Muscle of leg (tissue), 3 donors: ENCODE measurements at regions not wholly inside any gene's neighbourhood (a gene's known extent, or its start where the extent isn't known, plus 50 kb on each side); places are given as distances from the start of the nearest gene placed in this dataset.
"Not testable (repeated sequence)": the region's sequence is repeated elsewhere in the genome, so short reads cannot be mapped to it uniquely, and the experiment has no call there.

Experiments
- DNase-seq: peaks from one replicate; pipeline ENCODE4 v3.0.0; 2013
- H3K27ac ChIP-seq: one replicate; pipeline ENCODE4 v1.5.1; 2013; ENCODE audit warnings: mild to moderate bottlenecking, low read length, control low read depth
- H3K27me3 ChIP-seq: one replicate; pipeline ENCODE4 v1.6.1; 2013; ENCODE audit warnings: low read length; ENCODE audit not compliant: control insufficient read depth, insufficient read depth
- H3K36me3 ChIP-seq: one replicate; pipeline ENCODE4 v1.6.1; 2013; ENCODE audit warnings: low read length; ENCODE audit not compliant: control insufficient read depth, insufficient read depth
- H3K4me1 ChIP-seq: one replicate; pipeline ENCODE4 v1.6.1; 2013; ENCODE audit warnings: low read length; ENCODE audit not compliant: control insufficient read depth, insufficient read depth
- H3K4me3 ChIP-seq: one replicate; pipeline ENCODE4 v1.5.1; 2013; ENCODE audit warnings: low read length, control low read depth
- H3K9me3 ChIP-seq: replicated peaks from 2 replicates; pipeline ENCODE4 v1.6.1; 2013; ENCODE audit warnings: low read depth, low read length; ENCODE audit not compliant: control insufficient read depth
- WGBS: methylation state at CpG from one replicate; pipeline ENCODE4 v1.1.5; 2013; ENCODE audit warnings: missing lambda C conversion rate; ENCODE audit not compliant: insufficient coverage; 5-methylcytosine and 5-hydroxymethylcytosine counted together

DNA sequence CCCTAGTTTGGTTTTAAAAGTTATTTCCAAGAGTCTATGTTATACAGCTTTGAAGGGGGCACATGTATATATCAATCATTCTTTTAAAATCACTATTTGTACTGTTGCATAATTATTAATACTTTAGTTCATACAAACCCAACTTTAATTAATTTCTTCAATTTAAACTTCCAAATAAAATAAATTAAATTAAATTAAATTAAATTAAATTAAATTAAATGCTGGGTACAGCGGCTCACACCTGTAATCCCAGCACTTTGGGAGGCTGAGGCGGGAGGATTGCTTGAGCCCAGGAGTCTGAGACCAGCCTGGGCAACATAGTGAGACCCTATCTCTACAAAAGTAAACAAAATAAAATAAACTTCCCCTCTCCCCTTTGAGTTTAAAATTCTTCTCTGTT lies 98.9 kb upstream of the MYO10 start:
- H3K36me3 ChIP-seq, H3K4me3 ChIP-seq, H3K27me3 ChIP-seq, H3K9me3 ChIP-seq, H3K4me1 ChIP-seq, H3K27ac ChIP-seq, DNase-seq: not testable (repeated sequence)
- WGBS: 100% methylated on average over 2 of the region's 2 CpGs

DNA sequence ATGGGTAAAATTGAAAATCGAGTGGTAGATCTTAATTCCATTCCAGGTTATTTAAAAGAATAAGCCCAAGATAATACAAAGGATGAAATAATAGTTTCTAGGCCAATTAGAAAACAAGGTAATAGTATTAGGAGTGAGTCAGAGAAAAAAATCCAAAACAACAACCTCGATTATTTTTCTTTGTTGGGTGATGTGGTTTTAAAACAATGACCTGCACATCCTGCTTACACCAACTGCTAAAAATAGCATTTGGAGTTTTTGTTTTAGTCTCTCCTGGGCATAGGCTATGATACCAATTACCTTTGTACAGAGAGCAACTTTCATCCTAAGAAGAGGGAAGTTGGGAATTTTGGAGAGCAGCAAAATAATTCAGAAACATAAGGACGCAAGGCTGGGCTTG lies 101.7 kb upstream of the MYO10 start:
- no CpG with 5 or more reads among the region's 3 CpGs for WGBS
- H3K27me3 ChIP-seq: no peaks in the 10 kb centered on the region
- H3K27ac ChIP-seq: peak overlapping the region; percentile 17
- no peak overlapping the region for H3K4me3 ChIP-seq
- no peaks in the 10 kb centered on the region for H3K9me3 ChIP-seq
- no peaks in the 10 kb centered on the region for H3K4me1 ChIP-seq
- no peak for DNase-seq
- no peaks in the 10 kb centered on the region for H3K36me3 ChIP-seq

DNA sequence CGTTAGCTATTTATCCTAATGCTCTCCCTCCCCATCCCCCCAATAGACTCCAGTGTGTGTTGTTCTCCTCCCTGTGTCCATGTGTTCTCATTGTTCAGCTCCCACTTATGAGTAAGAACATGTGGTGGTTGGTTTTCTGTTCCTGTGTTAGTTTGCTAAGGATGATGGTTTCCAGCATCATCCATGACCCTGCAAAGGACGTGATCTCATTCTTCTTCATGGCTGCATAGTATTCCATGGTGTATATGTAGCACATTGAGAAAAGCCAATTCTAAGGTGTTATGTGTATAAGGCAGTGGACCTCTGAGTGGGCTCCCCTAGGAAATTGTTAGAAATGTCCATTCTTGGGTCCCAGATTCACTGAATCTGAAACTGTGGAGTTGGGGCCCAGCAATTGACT lies 103.1 kb upstream of the MYO10 start:
- WGBS: no CpG with 5 or more reads among the region's 2 CpGs
- H3K4me1 ChIP-seq: no peaks in the 10 kb centered on the region
- H3K27me3 ChIP-seq: no peaks in the 10 kb centered on the region
- no peaks in the 10 kb centered on the region for H3K36me3 ChIP-seq
- DNase-seq: no peak
- no peak overlapping the region for H3K27ac ChIP-seq
- H3K4me3 ChIP-seq: no peak overlapping the region
- H3K9me3 ChIP-seq: no peaks in the 10 kb centered on the region

DNA sequence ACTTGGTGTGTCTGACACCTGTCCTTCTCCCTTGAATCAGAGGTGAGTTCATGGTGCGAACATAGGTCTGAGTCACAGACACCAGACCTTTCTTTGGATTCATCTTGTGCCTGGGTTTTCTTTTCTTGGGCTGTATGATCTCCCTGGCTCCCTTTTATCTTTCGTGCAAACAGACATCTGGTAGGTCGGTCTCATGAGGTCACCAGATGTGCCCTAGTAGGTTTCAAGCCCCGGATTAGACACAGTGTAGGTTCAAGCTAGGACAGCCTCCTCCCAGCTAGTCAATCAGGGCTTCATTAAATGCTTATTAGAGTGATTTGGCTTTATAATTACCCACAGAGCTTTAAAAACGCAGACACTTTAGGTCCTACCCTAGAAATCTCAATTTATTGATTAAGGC lies 106.0 kb upstream of the MYO10 start:
- no peaks in the 10 kb centered on the region for H3K4me1 ChIP-seq
- H3K9me3 ChIP-seq: no peaks in the 10 kb centered on the region
- H3K27ac ChIP-seq: no peak overlapping the region
- no peaks in the 10 kb centered on the region for H3K36me3 ChIP-seq
- H3K27me3 ChIP-seq: no peaks in the 10 kb centered on the region
- WGBS: 50% methylated on average over 4 of the region's 5 CpGs
- no peak for DNase-seq
- H3K4me3 ChIP-seq: no peak overlapping the region

DNA sequence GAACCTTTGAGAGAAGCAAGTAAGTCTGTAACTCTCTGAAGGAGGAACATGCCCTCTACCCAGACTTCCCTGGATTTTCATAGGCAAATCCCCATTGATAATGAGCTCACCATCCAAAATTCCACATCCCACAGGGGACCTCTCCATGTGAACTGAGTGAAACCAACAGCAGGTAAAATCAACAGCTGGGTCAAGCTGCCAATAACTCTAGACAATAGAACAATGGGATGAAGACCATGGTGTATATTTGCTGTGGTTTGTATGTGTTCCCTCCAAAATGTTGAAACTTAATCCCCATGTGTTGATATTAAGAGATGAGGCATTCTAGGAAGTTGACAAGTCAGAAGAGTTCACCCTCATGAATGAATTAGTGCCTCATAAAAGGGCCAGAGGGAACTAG lies 110.2 kb upstream of the MYO10 start:
- Histone ChIP-seq H3K27ac (no peak overlapping the region), H3K27me3 (no peaks in the 10 kb centered on the region), H3K9me3 (no peaks in the 10 kb centered on the region), H3K4me1 (no peaks in the 10 kb centered on the region), H3K4me3 (no peak overlapping the region), H3K36me3 (no peaks in the 10 kb centered on the region)
- DNase-seq: no peak

DNA sequence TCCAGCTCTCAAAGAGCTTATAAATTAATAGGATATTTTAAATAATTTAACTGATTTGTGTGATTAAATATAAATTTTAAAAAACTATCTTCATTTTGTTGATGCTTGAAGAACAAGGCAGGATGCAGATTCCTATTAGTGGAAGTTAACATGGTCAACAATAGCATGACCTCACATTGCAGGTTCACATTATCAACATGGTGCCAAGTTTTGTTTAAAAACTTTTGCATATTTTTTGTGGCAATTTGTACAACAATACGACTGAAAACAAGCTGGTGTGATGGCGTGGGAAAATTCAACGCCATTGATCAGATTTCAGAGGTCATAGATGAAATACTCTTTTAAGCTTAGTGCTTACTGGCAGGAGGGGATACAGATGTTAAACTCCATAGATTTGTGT lies 114.1 kb upstream of the MYO10 start:
- WGBS: 68% methylated on average over 3 of the region's 3 CpGs
- Histone ChIP-seq H3K9me3 (no peaks in the 10 kb centered on the region), H3K36me3 (no peaks in the 10 kb centered on the region), H3K4me3 (no peak overlapping the region), H3K27me3 (no peaks in the 10 kb centered on the region), H3K27ac (no peak overlapping the region), H3K4me1 (no peaks in the 10 kb centered on the region)
- DNase-seq: no peak

DNA sequence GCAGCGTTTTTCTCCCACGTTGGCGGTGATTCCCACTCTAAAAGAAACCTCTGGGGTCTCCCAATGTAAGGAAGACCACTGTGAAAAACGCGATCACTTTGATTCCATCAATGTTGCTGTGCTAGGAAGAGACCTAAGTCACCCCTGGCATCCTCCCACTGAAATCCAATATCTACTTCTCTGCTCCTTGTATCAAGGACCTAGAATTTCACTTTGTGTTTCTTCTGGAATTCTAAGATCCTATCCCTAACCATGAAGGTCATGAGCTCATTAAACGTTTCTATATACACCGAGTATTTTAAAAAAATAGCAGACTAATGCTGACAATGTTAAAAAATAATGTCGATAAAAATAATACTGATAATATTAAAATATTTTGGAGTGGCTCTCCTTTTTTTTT lies 118.8 kb upstream of the MYO10 start:
- 77% methylated on average over 5 of the region's 8 CpGs for WGBS
- no peak overlapping the region for H3K27ac ChIP-seq
- H3K36me3 ChIP-seq: no peaks in the 10 kb centered on the region
- H3K9me3 ChIP-seq: no peaks in the 10 kb centered on the region
- H3K4me1 ChIP-seq: peaks cover 6% of the 10 kb centered on the region
- no peak overlapping the region for H3K4me3 ChIP-seq
- no peaks in the 10 kb centered on the region for H3K27me3 ChIP-seq
- no peak for DNase-seq

DNA sequence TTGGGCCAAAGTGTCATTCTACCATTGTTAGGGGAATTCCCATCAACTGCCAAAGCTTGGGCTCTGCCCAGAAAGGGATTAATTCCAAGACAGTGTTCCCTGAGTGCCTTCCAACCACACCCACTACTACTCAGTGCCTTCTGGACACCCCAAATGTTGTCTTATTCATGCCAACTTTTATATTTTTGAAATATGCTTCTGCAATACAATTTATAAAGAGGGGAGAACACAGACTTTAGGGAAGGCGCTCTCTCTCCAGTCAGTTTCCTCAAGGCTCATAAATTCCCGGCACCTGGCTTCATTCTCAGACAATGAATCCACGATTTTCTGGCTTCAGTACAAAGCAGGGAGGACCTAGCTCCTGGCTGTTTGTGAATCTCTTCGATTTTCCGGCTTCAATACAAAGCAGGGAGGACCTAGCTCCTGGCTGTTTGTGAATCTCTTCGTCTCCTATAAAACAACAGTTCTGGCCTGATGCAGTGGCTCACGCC lies 120.1 kb upstream of the MYO10 start:
- Histone ChIP-seq H3K36me3 (no peaks in the 10 kb centered on the region), H3K9me3 (no peaks in the 10 kb centered on the region), H3K27ac (no peak overlapping the region), H3K4me1 (peaks cover 6% of the 10 kb centered on the region), H3K27me3 (no peaks in the 10 kb centered on the region), H3K4me3 (no peak overlapping the region)
- peak; percentile 68 for DNase-seq
- 41% methylated on average over 7 of the region's 7 CpGs for WGBS

DNA sequence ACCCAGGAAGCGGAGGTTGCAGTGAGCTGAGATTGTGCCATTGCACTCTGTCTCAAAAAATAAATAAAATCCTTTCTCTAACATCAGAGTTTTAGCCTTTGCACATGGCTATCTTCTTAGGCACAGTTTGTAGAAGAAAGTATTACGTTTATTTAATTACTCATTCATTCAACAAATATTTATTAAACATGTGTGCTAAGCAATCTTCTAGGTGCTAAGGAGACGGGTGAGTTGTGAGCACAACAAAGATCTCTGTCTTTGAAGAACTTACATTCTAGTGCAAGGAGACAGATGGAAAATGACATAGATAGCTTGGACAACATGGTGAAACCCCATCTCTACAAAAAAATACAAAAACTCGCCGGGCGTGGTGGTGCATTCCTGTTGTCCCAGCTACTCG lies 122.3 kb upstream of the MYO10 start:
- no peak for DNase-seq
- H3K27ac ChIP-seq: no peak overlapping the region
- 100% methylated on average over 1 of the region's 7 CpGs for WGBS
- no peak overlapping the region for H3K4me3 ChIP-seq
- H3K36me3 ChIP-seq: no peaks in the 10 kb centered on the region
- peaks cover 6% of the 10 kb centered on the region for H3K4me1 ChIP-seq
- peaks cover 2% of the 10 kb centered on the region for H3K9me3 ChIP-seq
- no peaks in the 10 kb centered on the region for H3K27me3 ChIP-seq

DNA sequence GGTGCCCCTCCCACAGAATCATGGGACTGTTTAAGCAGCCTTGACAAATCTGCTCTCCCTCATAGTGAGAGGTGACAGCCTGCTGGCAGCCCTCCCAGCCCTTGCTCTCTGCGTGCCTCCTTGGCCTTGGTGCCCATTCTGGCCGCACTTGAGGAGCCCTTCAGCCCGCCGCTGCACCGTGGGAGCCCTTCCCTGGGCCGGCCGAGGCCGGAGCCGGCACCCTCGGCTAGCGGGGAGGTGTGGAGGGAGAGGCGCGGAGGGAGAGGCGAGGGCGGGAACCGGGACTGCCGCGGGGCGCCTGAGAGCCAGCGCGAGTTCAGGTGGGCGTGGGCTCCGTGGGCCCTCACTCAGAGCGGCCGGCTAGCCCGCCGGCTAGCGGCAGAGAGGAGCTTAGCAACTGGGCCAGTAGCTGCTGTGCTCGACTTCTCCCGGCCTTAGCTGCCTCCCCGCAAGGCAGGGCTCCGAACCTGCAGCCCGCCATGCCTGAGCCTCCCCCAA lies 125.9 kb upstream of the MYO10 start:
- H3K27ac ChIP-seq: no peak overlapping the region
- no peak for DNase-seq
- no peaks in the 10 kb centered on the region for H3K27me3 ChIP-seq
- no peak overlapping the region for H3K4me3 ChIP-seq
- WGBS: 98% methylated on average over 30 of the region's 33 CpGs
- H3K4me1 ChIP-seq: no peaks in the 10 kb centered on the region
- H3K9me3 ChIP-seq: peaks cover 2% of the 10 kb centered on the region
- H3K36me3 ChIP-seq: no peaks in the 10 kb centered on the region

DNA sequence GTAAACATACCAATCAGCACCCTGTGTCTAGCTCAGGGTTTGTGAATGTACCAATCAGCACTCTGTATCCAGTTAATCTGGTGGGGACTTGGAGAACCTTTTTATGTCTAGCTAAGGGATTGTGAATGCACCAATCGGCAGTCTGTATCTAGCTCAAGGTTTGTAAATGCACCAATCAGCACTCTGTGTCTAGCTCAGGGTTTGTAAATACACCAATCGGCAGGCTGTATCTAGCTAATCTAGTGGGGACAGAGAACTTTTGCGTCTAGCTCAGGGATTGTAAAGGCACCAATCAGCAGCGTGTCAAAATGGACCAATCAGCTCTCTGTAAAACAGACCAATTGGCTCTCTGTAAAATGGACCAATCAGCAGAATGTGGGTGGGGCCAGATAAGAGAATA lies 126.7 kb upstream of the MYO10 start:
- not testable (repeated sequence) for DNase-seq, H3K4me1 ChIP-seq, H3K4me3 ChIP-seq, H3K9me3 ChIP-seq, H3K27me3 ChIP-seq, H3K27ac ChIP-seq, H3K36me3 ChIP-seq
- WGBS: 100% methylated on average over 2 of the region's 4 CpGs
